CD4-positive, CD25-positive, alpha-beta regulatory T cell (primary cell): ENCODE measurements at regions not wholly inside any gene's neighbourhood (a gene's known extent, or its start where the extent isn't known, plus 50 kb on each side); places are given as distances from the start of the nearest gene placed in this dataset.
"Not testable (repeated sequence)": the region's sequence is repeated elsewhere in the genome, so short reads cannot be mapped to it uniquely, and the experiment has no call there.

Experiments used
- ATAC-seq, 2 donors: fragments of 150-1000 bp; cut with Tn5 transposase; one replicate each; pipeline ENCODE4 v1.10.0; 2021; ENCODE audit warnings: low read depth in 2 of 2, moderate number of reproducible peaks in 2 of 2, moderate library complexity in 1 of 2
- DNase-seq, 3 donors: peaks; one replicate each; pipeline versions ENCODE4 v3.0.0 to v3.0.0-alpha.2; 2012 to 2022; ENCODE audit warnings: mixed read lengths in 1 of 3
- H3K27ac ChIP-seq: one replicate; pipeline ENCODE4 v1.7.0; 2013; ENCODE audit warnings: mild to moderate bottlenecking, low read length; ENCODE audit not compliant: insufficient read depth, poor library complexity, severe bottlenecking
- H3K27me3 ChIP-seq: one replicate; pipeline ENCODE4 v1.7.0; 2013; ENCODE audit warnings: low read length; ENCODE audit not compliant: control insufficient read depth, insufficient read depth
- H3K36me3 ChIP-seq: one replicate; pipeline ENCODE4 v1.7.0; 2013; ENCODE audit warnings: mild to moderate bottlenecking, low read length, moderate library complexity; ENCODE audit not compliant: control insufficient read depth, insufficient read depth
- H3K4me1 ChIP-seq: 2 replicates; pipeline ENCODE4 v1.7.0; 2013; ENCODE audit warnings: mild to moderate bottlenecking, low read length; ENCODE audit not compliant: insufficient read depth, control insufficient read depth, poor library complexity, severe bottlenecking
- H3K4me3 ChIP-seq: one replicate; pipeline ENCODE4 v1.7.0; 2013; ENCODE audit warnings: low read depth, mild to moderate bottlenecking, low read length, moderate library complexity
- H3K9me3 ChIP-seq, 2 experiments: 1 replicate in 1 of 2; 2 replicates in 1 of 2; pipeline ENCODE4 v1.7.0; 2013; ENCODE audit warnings: low read length in 2 of 2, mild to moderate bottlenecking in 1 of 2, moderate library complexity in 1 of 2; ENCODE audit not compliant: control insufficient read depth in 2 of 2
- H3K27ac Mint-ChIP-seq, 3 donors: one replicate each; pipeline ENCODE4 v1.8.0; 2020 to 2022; ENCODE audit warnings: mild to moderate bottlenecking in 3 of 3, mixed read lengths in 3 of 3, moderate library complexity in 2 of 3
- H3K27me3 Mint-ChIP-seq: one replicate; pipeline ENCODE4 v1.8.0; 2022; ENCODE audit warnings: mild to moderate bottlenecking, mixed read lengths
- H3K36me3 Mint-ChIP-seq: one replicate; pipeline ENCODE4 v1.8.0; 2020; ENCODE audit warnings: mixed read lengths
- H3K4me1 Mint-ChIP-seq, 4 donors: one replicate each; pipeline ENCODE4 v1.8.0; 2020 to 2022; ENCODE audit warnings: mixed read lengths in 4 of 4, mild to moderate bottlenecking in 1 of 4
- H3K4me3 Mint-ChIP-seq, 4 donors: one replicate each; pipeline ENCODE4 v1.8.0; 2020 to 2022; ENCODE audit warnings: mild to moderate bottlenecking in 4 of 4, mixed read lengths in 4 of 4, moderate library complexity in 3 of 4
- H3K9me3 Mint-ChIP-seq, 7 donors: one replicate each; pipeline ENCODE4 v1.8.0; 2020 to 2022; ENCODE audit warnings: mixed read lengths in 7 of 7, mild to moderate bottlenecking in 3 of 7, moderate library complexity in 2 of 7

- H3K27ac ChIP-seq = no peak overlapping the region
- H3K4me3 ChIP-seq = no peak overlapping the region
- H3K27ac Mint-ChIP-seq = no peak overlapping the region
- H3K36me3 Mint-ChIP-seq = no peaks in the 10 kb centered on the region
- no peaks in the 10 kb centered on the region for H3K4me1 ChIP-seq
- peaks cover 53% of the 10 kb centered on the region for H3K27me3 Mint-ChIP-seq
- no peak for DNase-seq
- no peak overlapping the region for H3K4me3 Mint-ChIP-seq
- no peak for ATAC-seq
- peaks cover 0 to 1% (median 0%) of the 10 kb centered on the region in 7 donors for H3K9me3 Mint-ChIP-seq
- H3K36me3 ChIP-seq = no peaks in the 10 kb centered on the region
- peaks cover 28% of the 10 kb centered on the region for H3K27me3 ChIP-seq
- peaks cover 0 to 2% (median 1%) of the 10 kb centered on the region in 4 donors for H3K4me1 Mint-ChIP-seq
- no peaks in the 10 kb centered on the region for H3K9me3 ChIP-seq
Observed at GRCh38 chr17:65312718-65313377, 175.7 kb downstream of the RGS9 start.

GRCh38 chr17:65311261-65311660 is 174.1 kb downstream of the RGS9 start:
- H3K36me3 Mint-ChIP-seq = no peaks in the 10 kb centered on the region
- H3K27me3 Mint-ChIP-seq = peaks cover 52% of the 10 kb centered on the region
- H3K9me3 ChIP-seq = no peaks in the 10 kb centered on the region
- H3K27ac Mint-ChIP-seq = no peak overlapping the region
- DNase-seq (no peak), ATAC-seq (no peak)
- peaks cover 0 to 2% (median 1%) of the 10 kb centered on the region in 4 donors for H3K4me1 Mint-ChIP-seq
- H3K36me3 ChIP-seq = no peaks in the 10 kb centered on the region
- no peak overlapping the region for H3K4me3 Mint-ChIP-seq
- no peak overlapping the region for H3K4me3 ChIP-seq
- no peaks in the 10 kb centered on the region for H3K4me1 ChIP-seq
- peaks cover 0 to 1% (median 0%) of the 10 kb centered on the region in 7 donors for H3K9me3 Mint-ChIP-seq
- H3K27ac ChIP-seq = no peak overlapping the region
- peaks cover 24% of the 10 kb centered on the region for H3K27me3 ChIP-seq

- Histone ChIP-seq H3K27me3 (peaks cover 6% of the 10 kb centered on the region), H3K9me3 (no peaks in the 10 kb centered on the region), H3K4me1 (no peaks in the 10 kb centered on the region), H3K27ac (no peak overlapping the region), H3K36me3 (no peaks in the 10 kb centered on the region), H3K4me3 (no peak overlapping the region)
- Mint-ChIP-seq H3K9me3 (peaks cover 0 to 3% (median 0%) of the 10 kb centered on the region in 7 donors), H3K36me3 (no peaks in the 10 kb centered on the region), H3K4me1 (no peaks in the 10 kb centered on the region), H3K4me3 (no peak overlapping the region), H3K27me3 (peaks cover 29% of the 10 kb centered on the region), H3K27ac (no peak overlapping the region)
- ATAC-seq (no peak), DNase-seq (no peak)
Observed at GRCh38 chr17:65307961-65308316, 170.8 kb downstream of the RGS9 start.

- Mint-ChIP-seq H3K27ac (no peak overlapping the region), H3K27me3 (peaks cover 23% of the 10 kb centered on the region), H3K9me3 (peaks cover 0 to 3% (median 0%) of the 10 kb centered on the region in 7 donors), H3K36me3 (no peaks in the 10 kb centered on the region), H3K4me3 (no peak overlapping the region), H3K4me1 (peaks cover 0 to 2% (median 0%) of the 10 kb centered on the region in 4 donors)
- no peak overlapping the region for H3K4me3 ChIP-seq
- no peaks in the 10 kb centered on the region for H3K9me3 ChIP-seq
- ATAC-seq = no peak
- no peak overlapping the region for H3K27ac ChIP-seq
- no peaks in the 10 kb centered on the region for H3K4me1 ChIP-seq
- DNase-seq = no peak
- H3K27me3 ChIP-seq = peaks cover 3% of the 10 kb centered on the region
- H3K36me3 ChIP-seq = no peaks in the 10 kb centered on the region
Observed at GRCh38 chr17:65307081-65307960, 170.2 kb downstream of the RGS9 start.

- H3K27ac Mint-ChIP-seq = no peak overlapping the region
- H3K4me1 ChIP-seq = no peaks in the 10 kb centered on the region
- no peak overlapping the region for H3K27ac ChIP-seq
- H3K36me3 Mint-ChIP-seq = no peaks in the 10 kb centered on the region
- peaks cover 0 to 3% (median 0%) of the 10 kb centered on the region in 7 donors for H3K9me3 Mint-ChIP-seq
- peaks cover 5% of the 10 kb centered on the region for H3K27me3 ChIP-seq
- H3K9me3 ChIP-seq = no peaks in the 10 kb centered on the region
- peaks cover 0 to 2% (median 0%) of the 10 kb centered on the region in 4 donors for H3K4me1 Mint-ChIP-seq
- H3K27me3 Mint-ChIP-seq = peaks cover 11% of the 10 kb centered on the region
- DNase-seq = no peak
- H3K4me3 ChIP-seq = no peak overlapping the region
- H3K36me3 ChIP-seq = no peaks in the 10 kb centered on the region
- ATAC-seq = no peak
- no peak overlapping the region for H3K4me3 Mint-ChIP-seq
Observed at GRCh38 chr17:65305778-65306177, 168.6 kb downstream of the RGS9 start.

- peaks cover 7% of the 10 kb centered on the region for H3K27me3 ChIP-seq
- Mint-ChIP-seq H3K4me1 (peaks cover 0 to 2% (median 0%) of the 10 kb centered on the region in 4 donors), H3K27ac (no peak overlapping the region), H3K9me3 (peaks cover 0 to 3% (median 0%) of the 10 kb centered on the region in 7 donors), H3K36me3 (no peaks in the 10 kb centered on the region), H3K27me3 (peaks cover 9% of the 10 kb centered on the region), H3K4me3 (no peak overlapping the region)
- H3K4me3 ChIP-seq = no peak overlapping the region
- DNase-seq = no peak
- no peak for ATAC-seq
- H3K27ac ChIP-seq = no peak overlapping the region
- H3K36me3 ChIP-seq = no peaks in the 10 kb centered on the region
- no peaks in the 10 kb centered on the region for H3K9me3 ChIP-seq
- H3K4me1 ChIP-seq = no peaks in the 10 kb centered on the region
Observed at GRCh38 chr17:65305116-65305515, 167.9 kb downstream of the RGS9 start.

- not testable (repeated sequence) for DNase-seq, H3K4me1 ChIP-seq, H3K9me3 Mint-ChIP-seq, H3K4me1 Mint-ChIP-seq, H3K27ac Mint-ChIP-seq, H3K4me3 ChIP-seq, H3K27ac ChIP-seq, H3K36me3 Mint-ChIP-seq, H3K9me3 ChIP-seq, H3K27me3 ChIP-seq, H3K4me3 Mint-ChIP-seq, H3K36me3 ChIP-seq, ATAC-seq
- H3K27me3 Mint-ChIP-seq = peaks cover 12% of the 10 kb centered on the region
Observed at GRCh38 chr17:65301882-65302281, 164.7 kb downstream of the RGS9 start.
